ENCODE measurements at regions not wholly inside any gene's neighbourhood (a gene's known extent, or its start where the extent isn't known, plus 50 kb on each side); places are given as distances from the start of the nearest gene placed in this dataset.

GRCh38 chr9:2373648-2374047 is 247.9 kb upstream of the VLDLR start:
- TF ChIP-seq CTCF (IDR thresholded peaks at IDR 0.05) (no peak), POLR2A (IDR thresholded peaks at IDR 0.05) (no peak)
